Loucy (cell line): ENCODE measurements at regions not wholly inside any gene's neighbourhood (a gene's known extent, or its start where the extent isn't known, plus 50 kb on each side); places are given as distances from the start of the nearest gene placed in this dataset.

Source experiments
- EZH2phosphoT487 ChIP-seq: fragments of 200-600 bp; IDR thresholded peaks from 2 replicates; pipeline ENCODE4 v1.6.1; 2018; ENCODE audit warnings: antibody characterized with exemption, mild to moderate bottlenecking, moderate library complexity, borderline replicate concordance
- TF ChIP-seq, protein P1 (sequence below): fragments of 200-600 bp; sonication (generic); conservative IDR thresholded peaks from 2 replicates; pipeline ENCODE4 v1.5.1; 2014; ENCODE audit warnings: mild to moderate bottlenecking, antibody characterized with exemption, low read length

GRCh38 chr4:84432713-84433112 lies 66.4 kb downstream of the NKX6-1 start:
- TF ChIP-seq, protein P1, sequence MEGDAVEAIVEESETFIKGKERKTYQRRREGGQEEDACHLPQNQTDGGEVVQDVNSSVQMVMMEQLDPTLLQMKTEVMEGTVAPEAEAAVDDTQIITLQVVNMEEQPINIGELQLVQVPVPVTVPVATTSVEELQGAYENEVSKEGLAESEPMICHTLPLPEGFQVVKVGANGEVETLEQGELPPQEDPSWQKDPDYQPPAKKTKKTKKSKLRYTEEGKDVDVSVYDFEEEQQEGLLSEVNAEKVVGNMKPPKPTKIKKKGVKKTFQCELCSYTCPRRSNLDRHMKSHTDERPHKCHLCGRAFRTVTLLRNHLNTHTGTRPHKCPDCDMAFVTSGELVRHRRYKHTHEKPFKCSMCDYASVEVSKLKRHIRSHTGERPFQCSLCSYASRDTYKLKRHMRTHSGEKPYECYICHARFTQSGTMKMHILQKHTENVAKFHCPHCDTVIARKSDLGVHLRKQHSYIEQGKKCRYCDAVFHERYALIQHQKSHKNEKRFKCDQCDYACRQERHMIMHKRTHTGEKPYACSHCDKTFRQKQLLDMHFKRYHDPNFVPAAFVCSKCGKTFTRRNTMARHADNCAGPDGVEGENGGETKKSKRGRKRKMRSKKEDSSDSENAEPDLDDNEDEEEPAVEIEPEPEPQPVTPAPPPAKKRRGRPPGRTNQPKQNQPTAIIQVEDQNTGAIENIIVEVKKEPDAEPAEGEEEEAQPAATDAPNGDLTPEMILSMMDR: no peak
- no peak for TF ChIP-seq EZH2phosphoT487
